GM12873 (cell line): ENCODE measurements at regions not wholly inside any gene's neighbourhood (a gene's known extent, or its start where the extent isn't known, plus 50 kb on each side); places are given as distances from the start of the nearest gene placed in this dataset.

ENCODE experiments used
- CTCF ChIP-seq: IDR thresholded peaks from 2 replicates; pipeline ENCODE4 v1.5.1; 2012; ENCODE audit warnings: low read depth, mild to moderate bottlenecking, moderate library complexity, low read length, control low read depth; ENCODE audit not compliant: insufficient read depth; ENCODE audit errors: missing control alignments

GRCh38 chr17:36791150-36791941 is 145.9 kb upstream of the LHX1 start:
- no peak for TF ChIP-seq CTCF

GRCh38 chr17:36791942-36792475 is 145.3 kb upstream of the LHX1 start:
- TF ChIP-seq CTCF, result no peak

GRCh38 chr17:36792849-36793248 is 144.4 kb upstream of the LHX1 start:
- no peak for TF ChIP-seq CTCF

GRCh38 chr17:36793976-36794375 is 143.3 kb upstream of the LHX1 start:
- TF ChIP-seq CTCF, result no peak

- TF ChIP-seq CTCF, result no peak
These were observed 129.6 kb upstream of the LHX1 start for GRCh38 chr17:36807496-36808179.

- no peak for TF ChIP-seq CTCF
These were observed 129.1 kb upstream of the LHX1 start for GRCh38 chr17:36808180-36808661.

- no peak for TF ChIP-seq CTCF
These were observed 124.5 kb upstream of the LHX1 start for GRCh38 chr17:36812762-36813161.
